Uterus (tissue), 2 donors: ENCODE measurements at regions not wholly inside any gene's neighbourhood (a gene's known extent, or its start where the extent isn't known, plus 50 kb on each side); places are given as distances from the start of the nearest gene placed in this dataset.

ENCODE experiments used
- POLR2A ChIP-seq, 2 donors: fragments of 450-650 bp; IDR thresholded peaks; one replicate each; pipeline ENCODE4 v1.6.1; 2016; ENCODE audit warnings: antibody characterized with exemption in 2 of 2, mild to moderate bottlenecking in 1 of 2, moderate library complexity in 1 of 2
- TF ChIP-seq, protein P1 (sequence below), 4 experiments: fragments of 200-600 bp in 2 of 4; fragments of 450-650 bp in 2 of 4; sonication (generic) in 2 of 4; IDR thresholded peaks; one replicate each; pipeline ENCODE4 v1.5.1; 2016 to 2019; ENCODE audit warnings: antibody characterized with exemption in 4 of 4, mild to moderate bottlenecking in 2 of 4, moderate library complexity in 1 of 4

DNA sequence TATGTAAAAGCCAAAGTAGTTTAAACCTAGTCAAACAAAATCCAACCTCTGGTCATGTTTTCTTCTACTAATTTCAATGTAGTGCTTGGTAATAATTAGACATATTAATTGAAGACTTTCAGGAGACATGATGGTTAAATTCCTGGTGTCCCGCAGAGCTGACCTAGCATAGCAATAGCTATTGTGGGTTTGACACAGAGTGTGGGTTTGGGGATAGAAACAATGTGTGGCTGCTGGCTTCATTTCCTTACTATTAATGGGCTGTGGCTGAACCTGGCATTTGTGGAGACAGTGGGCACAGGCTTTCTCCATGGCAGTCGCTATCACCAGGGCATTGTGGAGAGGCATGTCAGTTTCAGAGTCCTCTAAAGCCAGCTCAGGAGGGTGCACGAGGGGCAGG, 54.1 kb upstream of the GGTLC1 start:
- TF ChIP-seq, protein P1, sequence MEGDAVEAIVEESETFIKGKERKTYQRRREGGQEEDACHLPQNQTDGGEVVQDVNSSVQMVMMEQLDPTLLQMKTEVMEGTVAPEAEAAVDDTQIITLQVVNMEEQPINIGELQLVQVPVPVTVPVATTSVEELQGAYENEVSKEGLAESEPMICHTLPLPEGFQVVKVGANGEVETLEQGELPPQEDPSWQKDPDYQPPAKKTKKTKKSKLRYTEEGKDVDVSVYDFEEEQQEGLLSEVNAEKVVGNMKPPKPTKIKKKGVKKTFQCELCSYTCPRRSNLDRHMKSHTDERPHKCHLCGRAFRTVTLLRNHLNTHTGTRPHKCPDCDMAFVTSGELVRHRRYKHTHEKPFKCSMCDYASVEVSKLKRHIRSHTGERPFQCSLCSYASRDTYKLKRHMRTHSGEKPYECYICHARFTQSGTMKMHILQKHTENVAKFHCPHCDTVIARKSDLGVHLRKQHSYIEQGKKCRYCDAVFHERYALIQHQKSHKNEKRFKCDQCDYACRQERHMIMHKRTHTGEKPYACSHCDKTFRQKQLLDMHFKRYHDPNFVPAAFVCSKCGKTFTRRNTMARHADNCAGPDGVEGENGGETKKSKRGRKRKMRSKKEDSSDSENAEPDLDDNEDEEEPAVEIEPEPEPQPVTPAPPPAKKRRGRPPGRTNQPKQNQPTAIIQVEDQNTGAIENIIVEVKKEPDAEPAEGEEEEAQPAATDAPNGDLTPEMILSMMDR (IDR thresholded peaks at IDR 0.05): no peak
- no peak for TF ChIP-seq POLR2A (IDR thresholded peaks at IDR 0.05)
